ENCODE measurements at regions not wholly inside any gene's neighbourhood (a gene's known extent, or its start where the extent isn't known, plus 50 kb on each side); places are given as distances from the start of the nearest gene placed in this dataset.

DNA sequence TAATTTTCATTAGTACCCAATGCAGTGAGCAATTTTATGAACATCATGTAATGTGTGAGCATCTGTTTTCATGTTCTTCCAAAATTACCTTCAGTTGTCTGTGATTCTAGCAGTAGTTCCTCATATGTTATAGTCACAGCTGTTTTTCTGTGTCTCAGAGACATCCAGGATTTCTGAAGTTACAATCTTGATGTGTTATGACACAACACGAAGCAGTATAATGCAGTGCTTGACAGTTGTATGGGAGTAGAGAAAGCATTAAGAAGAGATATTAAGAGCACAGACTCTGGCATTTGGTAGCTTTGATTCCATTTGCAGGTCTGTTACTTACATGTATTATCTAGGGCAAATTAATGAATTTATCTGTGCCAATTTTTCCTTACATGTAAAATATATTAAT, 414.7 kb upstream of the PCDH15 start:
- Histone ChIP-seq H3K27me3 (no peaks in the 10 kb centered on the region), H3K4me3 (no peak overlapping the region), H3K27ac (no peak overlapping the region), H3K9me3 (no peaks in the 10 kb centered on the region), H3K36me3 (no peaks in the 10 kb centered on the region), H3K4me1 (ENCODE audit: insufficient read depth) (no peaks in the 10 kb centered on the region)
- WGBS, 3 donors, result 82 to 92% (median 84%) methylated on average over 1 of the region's 1 CpG
- TF ChIP-seq POLR2A (IDR thresholded peaks at IDR 0.05), result no peak
- no peak for TF ChIP-seq EP300 (IDR thresholded peaks at IDR 0.05)
- TF ChIP-seq CTCF (IDR thresholded peaks at IDR 0.05), result no peak
- intact Hi-C loops (cut with DNase I), result no loop called here
- DNase-seq, result no peak

DNA sequence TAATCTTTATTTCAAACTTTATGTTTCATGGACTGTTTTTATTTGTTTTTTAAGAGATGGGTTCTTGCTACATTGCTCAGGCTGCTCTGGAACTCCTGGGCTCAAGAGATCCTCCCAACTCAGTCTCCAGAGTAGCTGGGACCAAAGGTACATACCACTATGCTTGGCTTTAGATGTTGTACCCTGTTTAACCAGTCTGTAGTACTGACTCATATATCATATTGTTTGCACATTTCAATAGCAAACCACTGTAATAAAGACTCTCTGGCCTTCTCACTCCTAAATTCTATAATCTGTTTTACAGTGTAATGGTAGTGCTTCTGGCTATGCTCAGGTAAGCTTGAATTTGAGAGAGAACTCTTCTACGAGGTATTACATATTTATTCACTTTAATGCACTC, 413.6 kb upstream of the PCDH15 start:
- DNase-seq, result no peak
- Histone ChIP-seq H3K27me3 (no peaks in the 10 kb centered on the region), H3K27ac (no peak overlapping the region), H3K4me3 (no peak overlapping the region), H3K36me3 (no peaks in the 10 kb centered on the region), H3K4me1 (ENCODE audit: insufficient read depth) (no peaks in the 10 kb centered on the region), H3K9me3 (no peaks in the 10 kb centered on the region)
- WGBS, 3 donors, result 83 to 90% (median 89%) methylated on average over 1 of the region's 1 CpG
- no peak for TF ChIP-seq EP300 (IDR thresholded peaks at IDR 0.05)
- TF ChIP-seq CTCF (IDR thresholded peaks at IDR 0.05), result no peak
- TF ChIP-seq POLR2A (IDR thresholded peaks at IDR 0.05), result no peak
- intact Hi-C loops (cut with DNase I), result no loop called here

- TF ChIP-seq CTCF (IDR thresholded peaks at IDR 0.05) (no peak), POLR2A (IDR thresholded peaks at IDR 0.05) (no peak), EP300 (IDR thresholded peaks at IDR 0.05) (no peak)
- H3K9me3 ChIP-seq, result no peaks in the 10 kb centered on the region
- H3K4me1 ChIP-seq (ENCODE audit: insufficient read depth), result no peaks in the 10 kb centered on the region
- no peak for DNase-seq
- no peak overlapping the region for H3K4me3 ChIP-seq
- H3K27ac ChIP-seq, result no peak overlapping the region
- H3K36me3 ChIP-seq, result no peaks in the 10 kb centered on the region
- no peaks in the 10 kb centered on the region for H3K27me3 ChIP-seq
- intact Hi-C loops (cut with DNase I), result no loop called here
Observed at GRCh38 chr10:55212051-55212450, 411.0 kb upstream of the PCDH15 start.

DNA sequence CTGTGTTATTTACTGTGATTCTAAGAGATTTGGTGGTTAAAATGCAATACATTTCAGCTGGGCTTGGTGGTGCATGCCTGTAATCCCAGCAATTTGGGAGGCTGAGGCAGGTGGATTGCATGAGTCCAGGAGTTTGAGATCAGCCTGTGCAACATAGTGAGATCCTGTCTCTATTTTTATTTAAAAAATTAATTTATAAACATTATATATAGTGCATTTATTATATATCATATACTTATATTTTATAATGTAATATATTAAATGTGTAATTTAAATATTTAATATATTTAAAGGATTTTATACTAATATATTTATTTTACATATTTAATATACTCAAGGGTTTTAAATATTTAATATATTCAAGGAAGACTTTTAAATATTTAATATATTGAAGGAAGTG, 402.8 kb upstream of the PCDH15 start:
- intact Hi-C loops (cut with DNase I), result no loop called here
- Histone ChIP-seq H3K27ac (no peak overlapping the region), H3K27me3 (no peaks in the 10 kb centered on the region), H3K9me3 (no peaks in the 10 kb centered on the region), H3K36me3 (no peaks in the 10 kb centered on the region), H3K4me1 (ENCODE audit: insufficient read depth) (no peaks in the 10 kb centered on the region), H3K4me3 (no peak overlapping the region)
- no peak for TF ChIP-seq EP300 (IDR thresholded peaks at IDR 0.05)
- TF ChIP-seq POLR2A (IDR thresholded peaks at IDR 0.05), result no peak
- TF ChIP-seq CTCF (IDR thresholded peaks at IDR 0.05), result no peak
- no peak for DNase-seq

GRCh38 chr10:55203319-55203718, 402.3 kb upstream of the PCDH15 start:
- Histone ChIP-seq H3K36me3 (no peaks in the 10 kb centered on the region), H3K4me3 (no peak overlapping the region), H3K27ac (no peak overlapping the region), H3K9me3 (no peaks in the 10 kb centered on the region), H3K4me1 (ENCODE audit: insufficient read depth) (no peaks in the 10 kb centered on the region), H3K27me3 (no peaks in the 10 kb centered on the region)
- WGBS, 3 donors, result 54 to 67% (median 62%) methylated on average over 3 of the region's 3 CpGs
- TF ChIP-seq EP300 (IDR thresholded peaks at IDR 0.05) (no peak), POLR2A (IDR thresholded peaks at IDR 0.05) (no peak), CTCF (IDR thresholded peaks at IDR 0.05) (no peak)
- intact Hi-C loops (cut with DNase I), result no loop called here
- no peak for DNase-seq

All from ovary (tissue), 7 donors.